ENCODE measurements at regions not wholly inside any gene's neighbourhood (a gene's known extent, or its start where the extent isn't known, plus 50 kb on each side); places are given as distances from the start of the nearest gene placed in this dataset.
"Not testable (repeated sequence)": the region's sequence is repeated elsewhere in the genome, so short reads cannot be mapped to it uniquely, and the experiment has no call there.

- no peak for DNase-seq
Measured at GRCh38 chr1:4256351-4256750, 356.3 kb upstream of the C1orf174 start.

GRCh38 chr1:4258146-4258777 is 358.2 kb upstream of the C1orf174 start:
- DNase-seq, result not testable (repeated sequence)

- no peak for DNase-seq
Measured at GRCh38 chr1:4261327-4261726, 361.3 kb upstream of the C1orf174 start.

DNA sequence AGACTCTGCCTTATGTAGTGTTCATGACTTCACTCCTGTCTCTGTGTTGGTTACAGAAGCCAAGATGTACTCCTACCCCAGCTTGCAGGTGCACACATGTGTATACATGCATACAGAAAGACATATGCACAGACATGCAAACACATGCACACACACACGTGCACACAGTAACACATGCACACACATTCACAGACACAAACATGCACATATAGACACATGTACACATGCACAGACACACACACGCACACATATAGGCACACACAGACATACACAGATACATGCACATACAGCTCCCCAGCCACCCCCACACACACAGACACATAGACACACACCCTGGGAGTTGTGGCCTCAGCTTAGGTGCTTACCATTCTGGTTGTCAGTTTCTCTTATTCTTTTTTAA is 362.6 kb upstream of the C1orf174 start:
- DNase-seq, result no peak

DNA sequence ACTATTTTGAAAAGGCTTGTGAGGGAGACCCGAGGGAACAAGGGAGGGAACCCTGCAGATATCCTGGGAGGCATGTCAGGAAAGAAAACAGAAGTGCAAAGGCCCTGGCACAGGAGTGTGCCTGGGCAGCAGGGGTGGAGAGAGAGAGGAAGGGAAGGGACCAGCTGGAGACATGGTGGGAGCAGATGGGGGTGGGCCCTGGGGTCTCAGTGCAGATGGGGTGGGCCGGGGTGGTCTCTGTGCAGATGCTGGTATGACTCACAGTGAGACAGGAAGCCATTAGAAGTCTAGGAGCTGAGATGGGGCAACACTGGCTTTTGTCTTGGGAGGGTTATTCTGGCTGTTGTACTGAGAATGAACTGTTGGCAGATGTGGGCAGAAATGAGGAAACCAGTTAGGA is 363.6 kb upstream of the C1orf174 start:
- no peak for DNase-seq

- DNase-seq, result no peak
Measured at GRCh38 chr1:4265836-4266235, 365.8 kb upstream of the C1orf174 start.

- DNase-seq, result no peak
Measured at GRCh38 chr1:4267381-4268261, 367.5 kb upstream of the C1orf174 start.

DNA sequence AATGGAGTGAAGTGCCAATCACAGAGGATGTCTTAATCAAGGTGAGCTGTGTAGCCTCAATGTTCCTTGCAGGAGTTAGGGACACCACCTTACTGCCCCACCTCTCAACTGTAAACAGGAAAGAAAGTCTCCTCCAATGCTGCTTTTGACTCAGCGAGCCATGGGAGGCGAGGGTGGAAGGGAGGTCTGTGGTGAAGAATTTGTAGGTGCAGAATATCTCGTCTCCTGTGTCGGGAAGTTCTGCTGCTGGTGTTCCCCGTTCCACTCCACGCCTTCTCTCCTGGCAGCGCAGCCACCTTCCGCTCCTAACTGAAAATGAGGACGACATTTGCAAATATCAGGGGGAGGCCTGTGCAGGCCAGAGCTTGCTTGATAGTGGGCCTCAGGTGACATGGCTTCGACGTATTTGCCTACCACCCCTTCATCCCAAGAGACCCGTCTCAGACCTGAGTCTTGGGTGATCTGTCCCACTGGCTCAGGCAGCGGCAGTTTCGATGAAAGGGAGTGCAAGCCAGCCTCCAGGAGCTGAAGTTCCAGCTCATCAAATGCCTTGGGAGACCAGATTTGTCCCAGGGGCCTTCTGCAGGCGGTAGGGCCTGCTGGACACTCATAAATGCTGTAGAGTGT is 368.3 kb upstream of the C1orf174 start:
- no peak for DNase-seq

- no peak for DNase-seq
Measured at GRCh38 chr1:4268889-4269284, 368.8 kb upstream of the C1orf174 start.

DNA sequence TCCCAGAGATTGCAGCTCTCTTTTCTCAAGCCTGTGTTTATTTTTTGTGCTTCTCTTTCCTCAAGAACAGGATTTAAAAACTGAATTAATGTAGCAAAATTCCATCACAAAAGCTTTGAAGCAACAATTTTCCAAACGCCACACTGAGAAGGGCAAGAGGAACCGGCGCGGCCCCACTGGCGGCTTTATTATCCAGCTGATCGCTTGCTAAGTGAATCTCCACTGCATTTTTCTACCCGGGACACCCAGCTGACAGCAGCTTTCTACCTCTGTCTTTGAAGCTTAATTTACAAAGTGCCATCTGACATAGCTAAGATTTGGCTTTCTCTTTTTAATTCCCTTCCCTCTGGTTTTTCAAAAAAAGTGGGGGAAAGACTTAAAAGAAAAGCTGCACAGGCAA is 369.3 kb upstream of the C1orf174 start:
- no peak for DNase-seq

DNA sequence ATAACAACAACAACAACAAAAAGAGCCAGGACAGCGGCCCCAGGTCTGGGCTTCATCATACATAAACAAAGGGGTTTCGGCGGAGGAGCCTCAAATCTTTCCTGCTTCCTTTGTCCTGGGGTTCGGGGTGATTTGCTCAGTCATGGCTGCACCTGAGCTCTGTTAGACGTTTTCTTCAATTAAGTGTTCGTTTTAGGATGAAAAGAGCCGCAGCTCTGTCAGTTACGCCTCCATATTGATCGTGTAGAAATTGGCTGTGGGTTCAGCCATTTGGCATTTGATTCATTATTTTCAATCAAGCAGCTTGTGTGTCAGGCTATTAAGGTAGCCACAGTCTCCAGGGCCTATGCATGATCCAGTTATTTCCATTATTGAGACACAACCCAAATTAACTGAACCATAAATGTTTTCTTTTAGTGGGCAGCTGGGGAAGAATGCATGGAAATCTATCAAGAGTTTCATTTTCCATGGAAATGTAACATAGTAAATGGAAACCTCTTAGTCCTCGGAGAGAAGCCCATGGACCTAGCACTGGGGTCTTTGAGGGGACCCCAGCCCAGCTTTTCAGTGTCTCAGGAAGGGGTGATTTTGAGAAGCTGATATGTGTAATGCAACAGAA is 370.0 kb upstream of the C1orf174 start:
- no peak for DNase-seq

- no peak for DNase-seq
Measured at GRCh38 chr1:4270651-4271337, 370.7 kb upstream of the C1orf174 start.

DNA sequence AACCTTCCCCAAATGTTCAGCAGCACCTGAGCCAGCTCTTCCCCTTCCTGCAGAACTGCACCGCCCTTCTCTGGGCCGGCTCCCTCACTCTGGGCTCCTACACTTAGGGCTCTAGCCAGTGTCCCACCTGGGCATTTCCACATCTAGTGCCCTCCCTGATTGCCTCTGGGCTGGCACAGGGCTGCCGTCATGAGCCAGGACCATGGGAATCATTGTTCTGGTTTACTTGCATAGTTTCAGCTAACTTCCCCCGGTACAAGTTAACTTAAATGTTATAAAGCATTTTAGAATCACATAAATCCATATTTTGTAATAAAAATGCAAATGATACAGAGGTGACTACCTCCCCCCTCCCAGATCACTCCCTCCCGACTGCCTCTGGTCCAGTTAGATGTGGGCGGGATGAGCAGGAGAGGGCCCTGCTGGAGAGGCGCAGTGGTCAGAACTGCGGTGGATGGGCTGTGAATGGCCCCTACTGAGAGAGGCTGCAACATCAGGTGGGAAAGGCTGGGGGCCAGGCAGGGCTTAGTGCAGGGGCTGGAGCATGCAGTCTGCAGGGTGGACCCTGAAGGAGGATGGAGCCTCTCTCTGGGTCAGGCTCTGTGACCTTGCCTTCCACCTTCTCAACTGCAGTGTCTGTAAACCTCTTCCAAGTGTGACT is 371.4 kb upstream of the C1orf174 start:
- no peak for DNase-seq

GRCh38 chr1:4272568-4272967 is 372.5 kb upstream of the C1orf174 start:
- DNase-seq, result no peak

DNA sequence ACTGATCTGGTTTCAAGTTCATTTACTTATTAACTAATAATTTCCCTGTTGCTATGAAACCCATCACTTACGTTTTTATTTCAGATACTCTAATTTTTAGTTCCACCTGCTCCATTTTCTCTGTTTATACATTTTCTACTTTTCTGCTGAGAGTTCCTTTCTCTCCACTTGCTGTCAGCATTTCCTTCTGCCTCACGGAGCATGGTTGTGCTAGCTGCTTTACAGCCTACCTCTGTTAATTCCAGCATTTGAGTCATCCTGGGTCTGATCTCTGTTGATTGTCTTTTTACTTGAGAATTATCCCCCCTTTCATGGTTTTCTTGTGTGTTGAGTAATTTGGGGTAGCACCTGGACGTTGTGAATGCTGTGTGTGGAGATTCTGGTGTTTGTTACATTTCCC is 373.2 kb upstream of the C1orf174 start:
- DNase-seq, result no peak

GRCh38 chr1:4273747-4274146 is 373.7 kb upstream of the C1orf174 start:
- DNase-seq, result no peak

GRCh38 chr1:4275083-4275482 is 375.0 kb upstream of the C1orf174 start:
- DNase-seq, result no peak

DNA sequence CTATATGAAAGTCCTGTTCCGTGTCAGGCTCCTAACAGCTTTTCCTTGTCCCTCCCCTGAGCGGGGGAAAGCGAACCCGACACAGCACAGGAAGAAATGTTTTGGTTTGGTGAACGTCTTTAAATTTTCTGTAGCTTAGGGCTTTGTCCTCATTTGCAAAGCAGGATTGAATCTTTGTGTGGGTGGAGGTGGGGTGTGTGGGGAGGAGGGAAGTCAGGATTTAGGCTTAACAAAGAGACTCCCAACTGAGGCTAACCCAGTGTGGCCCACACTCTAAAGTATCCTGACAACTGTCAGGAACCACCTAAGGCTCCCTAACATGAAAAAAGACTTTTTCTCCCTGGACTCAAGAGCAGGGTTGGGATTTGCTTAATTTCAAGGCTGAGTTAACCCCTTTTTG is 376.2 kb upstream of the C1orf174 start:
- no peak for DNase-seq

DNA sequence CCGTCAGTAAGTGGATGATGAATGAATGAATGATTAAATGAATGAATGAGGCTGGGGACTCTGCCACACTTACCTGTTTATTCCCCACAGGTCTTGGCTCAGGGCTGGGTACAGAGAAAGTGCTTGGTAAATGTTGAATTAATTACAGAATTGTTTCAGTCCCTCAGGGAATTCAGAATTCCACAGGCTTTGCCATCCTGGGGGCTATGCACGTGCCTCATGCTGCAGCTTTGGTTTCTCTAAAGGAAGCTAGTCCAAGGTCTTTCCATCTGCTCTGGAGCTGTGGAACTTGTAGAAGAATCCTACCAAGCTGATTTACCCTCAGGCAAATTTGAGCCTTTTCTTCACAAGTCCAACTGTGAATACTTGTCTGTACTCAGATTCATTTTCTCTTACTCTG is 376.8 kb upstream of the AJAP1 start:
- no peak for DNase-seq

- DNase-seq, result no peak
Measured at GRCh38 chr1:4284976-4285375, 369.4 kb upstream of the AJAP1 start.

- no peak for DNase-seq
Measured at GRCh38 chr1:4292861-4293260, 361.5 kb upstream of the AJAP1 start.

DNA sequence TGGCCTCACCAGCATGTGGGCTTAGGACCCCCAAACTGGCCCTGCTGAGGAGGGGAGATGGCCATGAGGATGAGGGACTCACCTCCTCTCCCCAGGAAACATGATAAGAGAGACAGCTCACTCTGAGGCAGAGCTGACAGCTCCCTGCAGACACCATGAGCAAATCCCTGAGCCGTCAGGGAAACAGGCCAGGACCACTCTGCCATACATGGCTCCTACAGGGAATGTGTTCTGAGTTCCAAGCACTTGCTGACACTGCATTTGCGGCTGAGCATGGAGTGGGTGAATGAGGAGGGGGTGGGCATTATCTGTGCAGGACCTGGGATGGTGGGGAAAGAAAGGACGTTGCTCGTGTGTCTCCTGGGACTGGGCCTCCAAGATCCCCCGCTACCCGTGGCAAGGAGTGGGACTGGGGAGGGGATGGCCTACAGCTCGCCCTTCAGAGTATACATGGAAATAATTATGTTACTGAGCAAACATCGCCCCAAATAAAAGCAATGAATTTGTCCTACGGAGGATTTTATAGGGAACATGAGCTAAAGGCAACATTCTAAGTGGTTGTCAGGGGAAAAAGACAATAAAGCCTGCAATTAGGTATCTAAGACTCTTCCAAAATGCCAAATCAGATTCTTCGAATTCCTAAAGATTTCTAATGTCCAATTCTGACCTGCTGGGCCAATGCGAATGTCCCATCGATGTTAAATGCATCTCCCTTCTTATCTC is 355.9 kb upstream of the AJAP1 start:
- DNase-seq, result no peak
